Osteoblast (primary cell): ENCODE measurements at regions not wholly inside any gene's neighbourhood (a gene's known extent, or its start where the extent isn't known, plus 50 kb on each side); places are given as distances from the start of the nearest gene placed in this dataset.

Experiments
- DNase-seq: peaks from one replicate; pipeline ENCODE4 v3.0.0; 2011; ENCODE audit warnings: low spot score, mixed read lengths; ENCODE audit not compliant: insufficient read length; ENCODE audit errors: missing footprints
- H2AFZ ChIP-seq: 2 replicates; pipeline ENCODE4 v1.6.0; 2011; ENCODE audit warnings: mild to moderate bottlenecking, low read length
- H3K27ac ChIP-seq: 2 replicates; pipeline ENCODE4 v1.5.1; 2011; ENCODE audit warnings: mild to moderate bottlenecking, low read depth, low read length, moderate library complexity
- H3K27me3 ChIP-seq: 2 replicates; pipeline ENCODE4 v1.6.0; 2012; ENCODE audit warnings: mild to moderate bottlenecking, control low read depth, inconsistent platforms, low read length, moderate library complexity; ENCODE audit not compliant: insufficient read depth
- H3K36me3 ChIP-seq: 2 replicates; pipeline ENCODE4 v1.5.1; 2011; ENCODE audit warnings: mild to moderate bottlenecking, low read length, control low read depth, moderate library complexity; ENCODE audit not compliant: insufficient read depth
- H3K4me1 ChIP-seq: 2 replicates; pipeline ENCODE4 v1.5.1; 2011; ENCODE audit warnings: mild to moderate bottlenecking, low read length, control low read depth, moderate library complexity; ENCODE audit not compliant: insufficient read depth
- H3K4me2 ChIP-seq: 2 replicates; pipeline ENCODE4 v1.6.0; 2011; ENCODE audit warnings: mild to moderate bottlenecking, low read length; ENCODE audit not compliant: insufficient read depth
- H3K4me3 ChIP-seq: fragments of 200-600 bp; sonication (generic); 3 replicates; pipeline ENCODE4 v1.5.1; 2012; ENCODE audit warnings: mild to moderate bottlenecking, low read length, inconsistent platforms; ENCODE audit not compliant: insufficient read depth
- H3K79me2 ChIP-seq: 2 replicates; pipeline ENCODE4 v1.6.0; 2012; ENCODE audit warnings: mild to moderate bottlenecking, low read length, control low read depth, inconsistent platforms; ENCODE audit not compliant: insufficient read depth
- H3K9me3 ChIP-seq: 2 replicates; pipeline ENCODE4 v1.5.1; 2011; ENCODE audit warnings: low read depth, low read length, control low read depth
- H4K20me1 ChIP-seq: 2 replicates; pipeline ENCODE4 v1.6.0; 2012; ENCODE audit warnings: mild to moderate bottlenecking, low read length, control low read depth; ENCODE audit not compliant: insufficient read depth
- TF ChIP-seq, protein P1 (sequence below): IDR thresholded peaks from 2 replicates; pipeline ENCODE4 v1.5.1; 2011; ENCODE audit warnings: mild to moderate bottlenecking, low read depth, low read length, moderate library complexity; ENCODE audit errors: extremely low read depth

DNA sequence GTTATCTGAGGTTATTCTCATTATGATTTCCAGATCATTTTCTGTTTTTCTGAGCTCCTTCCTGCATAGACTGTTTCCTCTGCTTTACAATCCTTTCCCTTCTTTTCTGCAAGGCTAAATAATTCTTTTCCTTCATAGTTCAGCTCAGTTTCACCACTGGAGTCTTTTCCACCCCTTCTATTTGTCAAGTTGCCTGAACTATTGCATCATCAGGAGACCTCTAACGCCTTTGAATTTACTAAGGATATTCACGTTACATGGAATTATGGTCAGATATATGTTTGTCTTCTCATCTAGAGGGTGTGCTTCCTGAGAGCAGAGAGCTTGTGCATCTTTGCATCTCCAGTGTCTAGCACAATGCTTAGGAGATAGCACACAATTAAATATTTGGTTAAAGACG lies 140.4 kb upstream of the CA10 start:
- H3K27ac ChIP-seq, result no peak overlapping the region
- H3K79me2 ChIP-seq, result no peaks in the 10 kb centered on the region
- no peaks in the 10 kb centered on the region for H3K4me1 ChIP-seq
- no peak overlapping the region for H2AFZ ChIP-seq
- H3K4me2 ChIP-seq, result no peak overlapping the region
- no peak overlapping the region for H3K4me3 ChIP-seq
- TF ChIP-seq, protein P1, sequence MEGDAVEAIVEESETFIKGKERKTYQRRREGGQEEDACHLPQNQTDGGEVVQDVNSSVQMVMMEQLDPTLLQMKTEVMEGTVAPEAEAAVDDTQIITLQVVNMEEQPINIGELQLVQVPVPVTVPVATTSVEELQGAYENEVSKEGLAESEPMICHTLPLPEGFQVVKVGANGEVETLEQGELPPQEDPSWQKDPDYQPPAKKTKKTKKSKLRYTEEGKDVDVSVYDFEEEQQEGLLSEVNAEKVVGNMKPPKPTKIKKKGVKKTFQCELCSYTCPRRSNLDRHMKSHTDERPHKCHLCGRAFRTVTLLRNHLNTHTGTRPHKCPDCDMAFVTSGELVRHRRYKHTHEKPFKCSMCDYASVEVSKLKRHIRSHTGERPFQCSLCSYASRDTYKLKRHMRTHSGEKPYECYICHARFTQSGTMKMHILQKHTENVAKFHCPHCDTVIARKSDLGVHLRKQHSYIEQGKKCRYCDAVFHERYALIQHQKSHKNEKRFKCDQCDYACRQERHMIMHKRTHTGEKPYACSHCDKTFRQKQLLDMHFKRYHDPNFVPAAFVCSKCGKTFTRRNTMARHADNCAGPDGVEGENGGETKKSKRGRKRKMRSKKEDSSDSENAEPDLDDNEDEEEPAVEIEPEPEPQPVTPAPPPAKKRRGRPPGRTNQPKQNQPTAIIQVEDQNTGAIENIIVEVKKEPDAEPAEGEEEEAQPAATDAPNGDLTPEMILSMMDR, result no peak
- no peaks in the 10 kb centered on the region for H3K9me3 ChIP-seq
- H4K20me1 ChIP-seq, result no peaks in the 10 kb centered on the region
- no peaks in the 10 kb centered on the region for H3K27me3 ChIP-seq
- DNase-seq, result no peak
- H3K36me3 ChIP-seq, result no peaks in the 10 kb centered on the region

DNA sequence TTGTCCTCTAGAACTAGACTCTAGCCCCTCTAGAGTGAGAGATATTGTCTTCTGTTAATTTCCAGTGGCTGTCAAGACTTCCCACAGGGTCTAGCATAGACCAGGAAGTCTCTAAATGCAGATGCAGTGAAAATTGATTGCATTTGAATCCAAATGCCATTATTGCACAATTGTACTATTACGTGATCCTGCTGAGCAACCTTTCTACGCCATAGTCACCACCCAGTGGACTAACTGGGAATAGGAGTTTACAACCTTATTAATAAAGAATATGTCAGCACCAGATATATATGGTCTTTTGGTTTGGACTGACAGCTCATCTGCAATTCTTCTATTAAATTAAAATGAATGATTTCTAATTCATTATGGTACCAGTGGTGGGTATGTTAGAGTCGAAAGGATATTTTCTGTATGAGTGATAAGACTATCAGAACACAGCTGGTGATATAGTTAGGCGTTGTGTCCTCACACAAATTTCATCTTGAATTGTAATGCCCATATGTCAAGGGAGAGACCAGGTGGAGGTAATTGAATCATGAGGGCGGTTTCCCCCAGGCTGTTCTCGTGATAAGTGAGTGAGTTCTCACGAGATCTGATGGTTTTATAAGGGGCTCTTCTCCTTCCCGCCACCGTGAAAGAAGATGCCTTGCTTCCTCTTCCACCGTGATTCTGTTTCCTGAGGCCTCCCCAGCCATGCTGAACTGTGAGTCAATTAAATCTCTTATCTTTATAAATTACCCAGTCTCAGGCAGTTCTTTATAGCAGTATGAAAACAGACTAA lies 138.9 kb upstream of the CA10 start:
- no peaks in the 10 kb centered on the region for H3K79me2 ChIP-seq
- no peak for DNase-seq

DNA sequence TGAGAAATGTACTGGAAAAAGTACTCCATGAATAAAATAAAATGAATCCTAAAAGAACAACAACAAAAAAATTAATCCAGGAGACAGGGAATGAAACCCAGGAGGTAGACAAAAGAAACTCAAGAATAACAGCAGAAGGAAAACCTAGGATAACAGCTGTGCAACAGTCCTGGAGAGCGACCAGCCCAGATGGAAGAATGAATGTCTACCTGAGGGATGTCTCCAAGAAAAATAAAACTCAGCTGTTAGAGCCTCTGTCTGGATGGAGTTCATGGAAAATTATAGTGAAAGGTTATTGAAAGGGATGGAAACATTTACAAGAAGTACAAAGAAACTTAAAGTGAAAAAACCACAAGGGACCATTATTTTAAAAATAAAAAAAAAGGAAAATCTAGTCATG lies 135.8 kb upstream of the CA10 start:
- no peak for DNase-seq
- H2AFZ ChIP-seq, result no peak overlapping the region
- H3K27me3 ChIP-seq, result no peaks in the 10 kb centered on the region
- TF ChIP-seq, protein P1, result no peak
- no peak overlapping the region for H3K4me2 ChIP-seq
- no peak overlapping the region for H3K27ac ChIP-seq
- no peaks in the 10 kb centered on the region for H3K4me1 ChIP-seq
- no peaks in the 10 kb centered on the region for H3K79me2 ChIP-seq
- no peak overlapping the region for H3K4me3 ChIP-seq
- no peaks in the 10 kb centered on the region for H3K36me3 ChIP-seq
- H3K9me3 ChIP-seq, result no peaks in the 10 kb centered on the region
- no peaks in the 10 kb centered on the region for H4K20me1 ChIP-seq

More for the DNA sequence above, 138.9 kb upstream of the CA10 start:
- TF ChIP-seq, protein P1, result no peak
- no peak overlapping the region for H2AFZ ChIP-seq
- H3K36me3 ChIP-seq, result no peaks in the 10 kb centered on the region
- no peak overlapping the region for H3K4me2 ChIP-seq
- no peak overlapping the region for H3K4me3 ChIP-seq
- no peaks in the 10 kb centered on the region for H3K9me3 ChIP-seq
- no peak overlapping the region for H3K27ac ChIP-seq
- H3K4me1 ChIP-seq, result no peaks in the 10 kb centered on the region
- H3K27me3 ChIP-seq, result no peaks in the 10 kb centered on the region
- H4K20me1 ChIP-seq, result no peaks in the 10 kb centered on the region

DNA sequence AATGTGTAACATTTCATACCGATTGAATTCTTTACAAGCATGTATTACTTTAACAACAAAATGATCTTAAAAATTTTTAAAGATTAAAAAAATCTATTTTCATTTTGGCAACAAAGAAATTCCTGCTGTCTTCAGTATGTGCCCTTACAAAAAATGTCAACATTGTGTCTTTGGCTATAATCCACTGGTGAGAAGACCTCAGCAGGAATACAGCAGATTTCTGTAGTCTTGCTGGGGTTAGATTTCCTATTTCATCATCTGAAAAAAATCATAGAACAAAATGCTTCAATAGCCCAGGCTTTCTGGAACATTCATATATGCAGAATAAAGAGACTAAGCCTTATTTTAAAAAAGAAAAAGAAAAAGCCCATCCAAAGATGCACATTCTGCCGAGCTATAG lies 129.1 kb upstream of the CA10 start:
- Histone ChIP-seq H3K27me3 (no peaks in the 10 kb centered on the region), H4K20me1 (no peaks in the 10 kb centered on the region), H3K79me2 (no peaks in the 10 kb centered on the region), H2AFZ (no peak overlapping the region), H3K4me2 (no peak overlapping the region), H3K4me3 (no peak overlapping the region), H3K9me3 (no peaks in the 10 kb centered on the region), H3K36me3 (no peaks in the 10 kb centered on the region), H3K4me1 (no peaks in the 10 kb centered on the region), H3K27ac (no peak overlapping the region)
- no peak for DNase-seq
- TF ChIP-seq, protein P1, result no peak
